SK-N-SH (cell line): ENCODE measurements at regions not wholly inside any gene's neighbourhood (a gene's known extent, or its start where the extent isn't known, plus 50 kb on each side); places are given as distances from the start of the nearest gene placed in this dataset.

Experiments used
- CTCF ChIP-seq: fragments of 200-600 bp; sonication (generic); IDR thresholded peaks from 2 replicates; pipeline ENCODE4 v1.6.1; 2017; ENCODE audit warnings: antibody characterized with exemption, mild to moderate bottlenecking, moderate library complexity
- GATA2 ChIP-seq: sonication (generic); formaldehyde crosslinking; IDR thresholded peaks from 2 replicates; pipeline ENCODE4 v1.5.0; 2020; ENCODE audit warnings: mild to moderate bottlenecking, missing genetic modification reagents
- JUND ChIP-seq: IDR thresholded peaks from 2 replicates; pipeline ENCODE4 v1.4.0; 2012
- RFX5 ChIP-seq: IDR thresholded peaks from 2 replicates; pipeline ENCODE4 v1.6.1; 2012; ENCODE audit warnings: mild to moderate bottlenecking, improper control_type of control experiment, low read length
- SIN3A ChIP-seq: IDR thresholded peaks from 2 replicates; pipeline ENCODE4 v1.6.1; 2012; ENCODE audit warnings: low read depth, mild to moderate bottlenecking, low read length, moderate library complexity, borderline replicate concordance
- TF ChIP-seq, protein P1 (sequence below): fragments of 150-350 bp; IDR thresholded peaks from 2 replicates; pipeline ENCODE4 v1.6.1; 2016; ENCODE audit warnings: mild to moderate bottlenecking, low read depth, low read length

DNA sequence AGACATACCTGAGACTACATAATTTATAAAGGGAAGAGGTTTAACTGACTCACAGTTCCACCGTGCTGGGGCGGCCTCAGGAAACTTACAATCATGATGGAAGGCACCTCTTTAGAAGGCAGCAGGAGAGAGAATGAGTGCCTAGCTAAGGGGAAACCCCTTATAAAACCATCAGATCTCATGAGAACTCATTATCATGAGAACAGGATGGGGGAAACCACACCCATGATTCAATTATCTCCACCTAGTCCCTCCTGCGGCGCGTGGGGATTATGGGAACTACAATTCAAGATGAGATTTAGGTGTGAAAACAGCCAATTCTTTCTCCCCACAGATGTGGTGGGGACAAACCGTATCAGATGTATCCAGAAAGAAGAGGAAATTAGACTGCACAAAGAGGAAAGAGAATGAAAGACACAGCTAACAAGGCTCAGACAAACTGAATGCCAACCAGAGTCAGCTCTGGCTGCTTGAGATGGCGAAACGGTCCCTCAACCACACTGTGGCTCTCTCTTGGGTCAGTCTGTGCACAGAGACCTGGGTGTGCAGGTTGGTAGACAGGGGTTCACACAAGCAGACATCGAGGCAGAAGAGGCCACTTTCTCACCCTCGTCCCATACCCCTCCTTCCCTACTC lies 375.6 kb downstream of the SFMBT2 start:
- TF ChIP-seq CTCF, result no peak
- TF ChIP-seq JUND, result no peak
- TF ChIP-seq RFX5, result no peak
- TF ChIP-seq SIN3A, result no peak
- TF ChIP-seq, protein P1, sequence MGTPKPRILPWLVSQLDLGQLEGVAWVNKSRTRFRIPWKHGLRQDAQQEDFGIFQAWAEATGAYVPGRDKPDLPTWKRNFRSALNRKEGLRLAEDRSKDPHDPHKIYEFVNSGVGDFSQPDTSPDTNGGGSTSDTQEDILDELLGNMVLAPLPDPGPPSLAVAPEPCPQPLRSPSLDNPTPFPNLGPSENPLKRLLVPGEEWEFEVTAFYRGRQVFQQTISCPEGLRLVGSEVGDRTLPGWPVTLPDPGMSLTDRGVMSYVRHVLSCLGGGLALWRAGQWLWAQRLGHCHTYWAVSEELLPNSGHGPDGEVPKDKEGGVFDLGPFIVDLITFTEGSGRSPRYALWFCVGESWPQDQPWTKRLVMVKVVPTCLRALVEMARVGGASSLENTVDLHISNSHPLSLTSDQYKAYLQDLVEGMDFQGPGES, result no peak
- no peak for TF ChIP-seq GATA2
